ENCODE measurements at regions not wholly inside any gene's neighbourhood (a gene's known extent, or its start where the extent isn't known, plus 50 kb on each side); places are given as distances from the start of the nearest gene placed in this dataset.
"Not testable (repeated sequence)": the region's sequence is repeated elsewhere in the genome, so short reads cannot be mapped to it uniquely, and the experiment has no call there.

- Mint-ChIP-seq H3K36me3 (no peaks in the 10 kb centered on the region), H3K9me3 (no peaks in the 10 kb centered on the region), H3K4me3 (no peak overlapping the region), H3K27me3 (no peaks in the 10 kb centered on the region), H3K4me1 (no peaks in the 10 kb centered on the region), H3K27ac (no peak overlapping the region)
- no peak for DNase-seq
These were observed 308.1 kb downstream of the TMX3 start for GRCh38 chr18:68406761-68407160.

- H3K9me3 Mint-ChIP-seq: no peaks in the 10 kb centered on the region
These were observed 312.1 kb downstream of the TMX3 start for GRCh38 chr18:68402784-68403183.

DNA sequence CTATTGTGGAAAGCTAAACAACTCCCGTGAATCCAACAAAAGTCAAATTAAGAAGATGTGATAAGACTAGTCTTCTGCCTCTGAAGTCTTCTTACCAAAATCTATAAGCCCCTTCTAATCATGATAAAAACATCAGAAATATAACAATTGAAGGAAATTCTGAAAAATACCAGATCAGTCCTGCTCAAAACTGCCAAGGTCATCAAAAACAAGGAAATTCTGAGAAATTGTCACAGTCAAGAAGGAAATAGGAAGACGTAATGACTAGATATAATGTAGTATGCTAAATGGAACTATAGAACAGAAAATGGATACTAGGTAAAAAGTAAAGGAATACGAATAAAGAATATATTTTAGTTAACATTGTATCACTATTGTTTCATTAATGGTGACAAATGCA lies 314.0 kb downstream of the TMX3 start:
- Mint-ChIP-seq H3K36me3 (no peaks in the 10 kb centered on the region), H3K27me3 (peaks cover 2% of the 10 kb centered on the region), H3K4me3 (no peak overlapping the region), H3K27ac (no peak overlapping the region), H3K9me3 (no peaks in the 10 kb centered on the region), H3K4me1 (no peaks in the 10 kb centered on the region)
- DNase-seq: no peak

More at GRCh38 chr18:68402784-68403183, 312.1 kb downstream of the TMX3 start:
- Mint-ChIP-seq H3K27me3 (no peaks in the 10 kb centered on the region), H3K27ac (no peak overlapping the region), H3K4me1 (no peaks in the 10 kb centered on the region), H3K36me3 (no peaks in the 10 kb centered on the region), H3K4me3 (no peak overlapping the region)
- no peak for DNase-seq

DNA sequence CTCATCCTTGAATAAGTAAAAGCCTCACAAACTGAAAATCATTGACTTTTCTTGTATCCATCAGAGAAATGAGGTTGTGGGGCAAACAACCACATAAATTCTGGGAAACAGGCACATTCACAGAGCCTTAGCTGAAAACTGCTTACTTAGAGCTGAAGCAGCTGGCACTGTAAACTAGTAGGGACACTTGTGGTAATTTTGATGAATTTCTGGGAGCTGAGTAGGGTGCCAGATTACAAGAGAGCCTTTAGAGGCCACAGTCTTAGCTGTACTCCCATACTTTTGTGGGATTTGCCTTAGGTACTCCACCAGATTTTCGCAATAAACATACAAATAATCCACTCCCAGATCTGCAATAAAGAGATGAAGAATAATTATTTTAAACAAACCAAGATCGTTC lies 315.2 kb downstream of the TMX3 start:
- no peaks in the 10 kb centered on the region for H3K4me1 Mint-ChIP-seq
- DNase-seq: no peak

DNA sequence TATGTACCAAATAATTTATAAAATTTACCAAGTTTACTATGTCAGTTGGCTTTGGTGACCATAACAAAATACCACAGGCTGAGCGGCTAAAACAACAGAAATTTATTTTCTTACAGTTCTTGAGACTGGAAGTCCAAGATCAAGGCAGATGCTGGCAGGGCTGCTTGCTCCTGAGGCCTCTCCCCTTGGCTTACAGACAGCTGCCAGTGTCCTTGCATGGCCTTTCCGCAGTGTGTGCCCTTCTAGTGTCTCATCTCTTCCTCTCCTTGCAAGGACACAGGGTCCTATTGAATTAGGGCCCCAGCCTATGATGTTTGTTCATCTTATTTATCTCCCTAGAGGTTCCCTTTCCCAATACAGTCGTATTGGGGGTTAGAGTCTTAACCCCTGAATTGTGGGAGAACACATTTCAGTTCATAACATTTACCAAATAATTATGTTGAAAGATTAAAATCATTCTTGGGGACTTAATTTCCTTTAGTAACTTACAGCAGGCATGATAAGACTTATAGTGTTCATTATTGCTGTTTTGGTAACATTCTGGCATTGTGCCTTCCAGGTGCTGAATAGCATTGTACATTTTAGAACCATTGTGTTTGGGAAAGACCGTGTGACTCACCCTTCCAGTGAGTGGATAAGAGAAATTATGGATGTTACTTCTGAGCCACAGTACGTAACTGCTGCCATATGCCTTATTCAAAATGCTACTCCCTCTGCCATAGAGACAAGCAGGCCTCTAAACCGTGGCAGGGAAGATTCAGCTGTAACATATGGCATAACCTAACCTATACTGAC lies 317.5 kb downstream of the TMX3 start:
- H3K36me3 Mint-ChIP-seq: no peaks in the 10 kb centered on the region
- H3K9me3 Mint-ChIP-seq: no peaks in the 10 kb centered on the region
- H3K27me3 Mint-ChIP-seq: peaks cover 3% of the 10 kb centered on the region
- DNase-seq: no peak
- no peaks in the 10 kb centered on the region for H3K4me1 Mint-ChIP-seq
- no peak overlapping the region for H3K4me3 Mint-ChIP-seq
- H3K27ac Mint-ChIP-seq: no peak overlapping the region

More for the DNA sequence above, 315.2 kb downstream of the TMX3 start:
- Mint-ChIP-seq H3K4me3 (no peak overlapping the region), H3K27ac (no peak overlapping the region), H3K9me3 (no peaks in the 10 kb centered on the region), H3K27me3 (peaks cover 3% of the 10 kb centered on the region), H3K36me3 (no peaks in the 10 kb centered on the region)

DNA sequence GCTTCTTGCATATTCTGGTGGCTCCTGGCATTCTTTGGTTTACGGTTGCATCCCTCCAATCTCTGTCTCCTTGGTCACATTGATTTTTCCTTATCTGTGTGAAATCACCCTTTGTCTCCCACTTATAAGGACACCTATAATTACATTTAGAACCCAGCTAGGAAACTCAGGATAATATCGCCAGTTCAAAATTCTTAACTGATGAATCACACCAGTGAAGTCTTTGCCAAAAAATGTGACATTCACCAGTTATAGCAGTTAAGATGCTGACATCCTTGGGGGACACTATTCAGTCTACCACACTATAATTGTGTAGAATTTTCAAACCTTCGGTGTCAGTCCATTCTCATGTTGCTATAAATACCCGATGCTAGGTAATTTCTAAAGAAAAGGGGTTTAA lies 320.2 kb downstream of the TMX3 start:
- H3K4me3 Mint-ChIP-seq: no peak overlapping the region
- no peaks in the 10 kb centered on the region for H3K36me3 Mint-ChIP-seq
- DNase-seq: no peak
- H3K27ac Mint-ChIP-seq: no peak overlapping the region
- no peaks in the 10 kb centered on the region for H3K4me1 Mint-ChIP-seq
- H3K9me3 Mint-ChIP-seq: no peaks in the 10 kb centered on the region
- H3K27me3 Mint-ChIP-seq: peaks cover 3% of the 10 kb centered on the region

DNA sequence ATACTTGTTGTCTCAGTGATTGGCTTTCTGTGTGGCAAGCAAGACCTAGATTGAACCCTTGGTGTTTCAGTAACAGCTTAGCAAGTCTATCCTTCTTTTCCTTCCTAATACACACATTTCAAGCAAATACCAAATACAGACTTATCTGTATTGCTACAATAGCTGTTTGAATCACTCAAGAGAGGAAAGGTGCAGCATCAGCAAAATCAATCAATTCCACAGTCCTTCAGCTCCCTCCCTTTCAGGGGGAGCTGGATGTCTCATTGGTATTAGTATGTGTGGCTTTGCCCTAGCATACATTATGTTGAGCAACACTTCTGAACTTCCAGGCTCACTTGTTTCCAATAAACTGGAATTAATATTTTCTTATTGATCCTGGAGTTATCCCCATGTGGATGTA lies 323.1 kb downstream of the TMX3 start:
- no peaks in the 10 kb centered on the region for H3K36me3 Mint-ChIP-seq
- H3K4me3 Mint-ChIP-seq: no peak overlapping the region
- H3K27me3 Mint-ChIP-seq: peaks cover 3% of the 10 kb centered on the region
- DNase-seq: no peak
- H3K9me3 Mint-ChIP-seq: no peaks in the 10 kb centered on the region
- H3K4me1 Mint-ChIP-seq: no peaks in the 10 kb centered on the region
- no peak overlapping the region for H3K27ac Mint-ChIP-seq

DNA sequence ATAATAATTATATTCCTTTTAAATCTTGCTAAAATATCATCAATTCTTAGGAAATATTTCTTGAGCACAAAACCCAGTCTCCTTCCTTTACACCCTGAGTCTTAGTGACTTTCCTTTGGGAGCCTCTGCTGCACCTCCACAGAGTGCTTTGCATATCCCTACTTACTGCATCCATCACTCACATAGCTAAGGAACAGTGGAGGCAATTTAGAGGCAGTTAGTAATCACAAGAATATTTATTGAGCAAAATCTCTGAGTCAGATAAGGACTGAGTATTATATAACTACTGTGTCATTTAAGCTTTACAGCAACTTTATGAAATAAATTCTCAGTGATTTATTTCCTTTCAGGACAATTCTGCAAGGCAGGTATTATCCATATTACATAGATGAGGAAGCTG lies 327.7 kb downstream of the TMX3 start:
- H3K9me3 Mint-ChIP-seq: peaks cover 1% of the 10 kb centered on the region
- H3K4me1 Mint-ChIP-seq: no peaks in the 10 kb centered on the region
- no peak for DNase-seq

GRCh38 chr18:68383979-68384378 lies 330.9 kb downstream of the TMX3 start:
- not testable (repeated sequence) for H3K4me1 Mint-ChIP-seq, DNase-seq, H3K27ac Mint-ChIP-seq, H3K36me3 Mint-ChIP-seq, H3K27me3 Mint-ChIP-seq, H3K4me3 Mint-ChIP-seq, H3K9me3 Mint-ChIP-seq

More for the DNA sequence above, 327.7 kb downstream of the TMX3 start:
- no peaks in the 10 kb centered on the region for H3K27me3 Mint-ChIP-seq
- H3K4me3 Mint-ChIP-seq: no peak overlapping the region
- no peak overlapping the region for H3K27ac Mint-ChIP-seq
- no peaks in the 10 kb centered on the region for H3K36me3 Mint-ChIP-seq

- no peak overlapping the region for H3K4me3 Mint-ChIP-seq
- DNase-seq: no peak
- H3K36me3 Mint-ChIP-seq: no peaks in the 10 kb centered on the region
- H3K9me3 Mint-ChIP-seq: no peaks in the 10 kb centered on the region
- no peaks in the 10 kb centered on the region for H3K4me1 Mint-ChIP-seq
- peaks cover 4% of the 10 kb centered on the region for H3K27me3 Mint-ChIP-seq
- no peak overlapping the region for H3K27ac Mint-ChIP-seq
These were observed 338.0 kb downstream of the TMX3 start for GRCh38 chr18:68376926-68377325.

DNA sequence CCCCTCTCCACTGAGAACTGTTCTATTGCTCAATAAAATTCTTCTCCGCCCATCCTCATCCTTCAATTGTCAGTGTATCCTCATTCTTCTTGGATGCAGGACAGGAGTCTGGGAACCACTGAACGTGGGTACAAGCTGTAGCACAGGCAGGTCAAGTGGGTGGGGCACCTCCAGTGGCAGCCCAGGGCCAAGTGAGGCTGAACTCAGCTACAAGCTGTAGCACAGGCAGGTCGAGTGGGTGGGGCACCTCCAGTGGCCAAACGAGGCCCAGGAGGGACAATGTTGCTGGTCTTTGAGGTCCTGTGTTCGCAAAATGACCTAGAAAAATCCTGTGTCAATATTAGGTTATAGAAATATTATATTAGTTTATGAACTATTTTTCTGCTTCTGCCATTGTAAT lies 352.0 kb downstream of the TMX3 start:
- Mint-ChIP-seq H3K4me1 (no peaks in the 10 kb centered on the region), H3K4me3 (no peak overlapping the region), H3K9me3 (peaks cover 4% of the 10 kb centered on the region), H3K27ac (no peak overlapping the region), H3K27me3 (peaks cover 2% of the 10 kb centered on the region), H3K36me3 (no peaks in the 10 kb centered on the region)
- DNase-seq: no peak

GRCh38 chr18:68355637-68356036 lies 359.3 kb downstream of the TMX3 start:
- Mint-ChIP-seq H3K27me3 (no peaks in the 10 kb centered on the region), H3K9me3 (peaks cover 20% of the 10 kb centered on the region)

GRCh38 chr18:68354176-68354575 lies 360.7 kb downstream of the TMX3 start:
- Mint-ChIP-seq H3K36me3 (no peaks in the 10 kb centered on the region), H3K4me3 (no peak overlapping the region), H3K27me3 (no peaks in the 10 kb centered on the region), H3K27ac (no peak overlapping the region), H3K4me1 (no peaks in the 10 kb centered on the region), H3K9me3 (peaks cover 20% of the 10 kb centered on the region)
- no peak for DNase-seq

More at GRCh38 chr18:68355637-68356036, 359.3 kb downstream of the TMX3 start:
- Mint-ChIP-seq H3K27ac (no peak overlapping the region), H3K36me3 (no peaks in the 10 kb centered on the region), H3K4me1 (no peaks in the 10 kb centered on the region), H3K4me3 (no peak overlapping the region)
- DNase-seq: no peak

- Mint-ChIP-seq H3K4me3 (no peak overlapping the region), H3K36me3 (no peaks in the 10 kb centered on the region), H3K4me1 (no peaks in the 10 kb centered on the region), H3K27me3 (peaks cover 4% of the 10 kb centered on the region), H3K9me3 (no peaks in the 10 kb centered on the region), H3K27ac (no peak overlapping the region)
- no peak for DNase-seq
These were observed 372.8 kb downstream of the TMX3 start for GRCh38 chr18:68342039-68342659.

DNA sequence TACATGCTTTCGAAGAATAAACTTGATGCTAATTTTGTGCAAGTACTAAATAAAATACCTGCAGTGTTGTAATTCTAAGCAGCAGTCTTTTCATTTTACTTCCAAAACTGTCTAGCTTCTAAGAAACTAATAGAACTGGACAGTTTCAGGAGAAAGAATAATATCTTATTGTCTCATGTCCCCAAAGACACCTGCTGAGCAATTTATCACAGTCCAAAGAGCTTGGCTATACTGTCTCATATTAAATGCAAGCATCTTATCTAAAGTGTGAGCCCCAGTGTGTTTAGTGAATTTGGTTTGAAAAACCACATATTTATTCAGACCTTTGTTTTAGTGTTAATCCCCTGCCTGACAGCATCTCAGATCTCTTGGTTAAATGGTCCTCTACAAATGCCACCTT lies 374.3 kb downstream of the TMX3 start:
- Mint-ChIP-seq H3K36me3 (no peaks in the 10 kb centered on the region), H3K27me3 (peaks cover 4% of the 10 kb centered on the region), H3K4me1 (no peaks in the 10 kb centered on the region), H3K4me3 (no peak overlapping the region), H3K27ac (no peak overlapping the region), H3K9me3 (no peaks in the 10 kb centered on the region)
- no peak for DNase-seq

GRCh38 chr18:68330658-68331057 lies 384.2 kb downstream of the TMX3 start:
- Mint-ChIP-seq H3K27me3 (no peaks in the 10 kb centered on the region), H3K4me3 (no peak overlapping the region), H3K27ac (no peak overlapping the region), H3K4me1 (no peaks in the 10 kb centered on the region), H3K9me3 (no peaks in the 10 kb centered on the region), H3K36me3 (no peaks in the 10 kb centered on the region)
- no peak for DNase-seq
